ENCODE measurements at regions not wholly inside any gene's neighbourhood (a gene's known extent, or its start where the extent isn't known, plus 50 kb on each side); places are given as distances from the start of the nearest gene placed in this dataset.
"Not testable (repeated sequence)": the region's sequence is repeated elsewhere in the genome, so short reads cannot be mapped to it uniquely, and the experiment has no call there.

DNA sequence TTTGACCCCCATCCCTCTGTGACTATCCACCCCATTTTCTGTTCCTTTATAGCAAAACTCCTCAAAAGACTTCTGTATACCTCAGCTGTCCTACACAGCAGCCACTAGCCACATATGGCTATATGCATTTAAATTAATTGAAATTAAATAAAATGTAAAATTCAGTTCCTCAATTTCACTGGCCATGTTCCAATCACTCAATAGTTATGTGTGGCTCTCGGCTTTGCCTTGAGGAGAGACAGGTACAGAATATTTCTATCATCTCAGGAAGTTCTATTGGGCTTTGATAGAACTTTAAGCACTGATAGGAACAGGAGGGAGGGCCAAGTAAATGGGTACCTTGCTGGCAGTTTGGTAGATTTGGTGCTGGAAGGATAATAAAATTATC lies 280.3 kb upstream of the AMIGO2 start:
- TF ChIP-seq CTCF (IDR thresholded peaks at IDR 0.05; ENCODE audit: borderline replicate concordance, control extremely low read depth, extremely low read depth, insufficient read depth, missing control alignments) = no peak
- in situ Hi-C loops (cut with MboI; ENCODE audit: low sequenced_read_pairs, unreplicated experiment) = no loop called here
- no peak for DNase-seq (ENCODE audit: low spot score)

DNA sequence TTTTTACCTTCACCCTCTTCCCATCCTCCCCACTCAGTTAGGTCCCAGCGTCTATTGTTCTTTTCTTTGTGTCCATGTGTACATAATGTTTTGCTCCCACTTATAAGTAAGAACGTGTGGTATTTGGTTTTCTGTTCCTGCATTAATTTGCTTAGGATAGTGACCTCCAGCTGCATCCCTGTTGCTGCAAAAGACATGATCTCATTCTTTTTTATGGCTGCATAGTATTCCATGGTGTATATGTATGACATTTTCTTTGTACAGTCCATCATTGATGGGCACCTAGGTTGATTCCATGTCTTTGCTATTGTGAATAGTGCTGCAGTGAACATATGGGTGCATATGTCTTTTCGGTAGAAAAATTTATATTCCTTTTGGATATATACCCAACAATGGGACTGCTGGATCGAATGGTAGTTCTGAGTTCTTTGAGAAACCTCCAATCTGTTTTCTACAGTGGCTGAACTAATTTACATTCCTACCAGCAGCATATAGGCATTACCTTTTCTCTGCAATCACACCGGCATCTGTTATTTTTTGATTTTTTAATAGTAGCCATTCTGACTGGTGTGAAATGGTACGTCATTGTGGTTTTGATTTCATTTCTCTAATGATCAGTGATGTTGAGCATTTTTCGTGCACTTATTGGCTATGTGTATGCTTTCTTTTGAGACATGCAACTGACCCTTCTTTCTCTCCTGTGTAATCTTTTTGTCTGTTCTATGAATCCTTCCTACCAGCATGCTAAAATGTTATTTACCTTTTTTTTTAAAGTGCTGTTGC lies 279.7 kb upstream of the AMIGO2 start:
- DNase-seq (ENCODE audit: low spot score) = no peak

GRCh38 chr12:47357006-47357405 lies 277.2 kb upstream of the AMIGO2 start:
- DNase-seq (ENCODE audit: low spot score); in situ Hi-C loops (cut with MboI; ENCODE audit: low sequenced_read_pairs, unreplicated experiment): not testable (repeated sequence)

More for the DNA sequence above, 279.7 kb upstream of the AMIGO2 start:
- in situ Hi-C loops (cut with MboI; ENCODE audit: low sequenced_read_pairs, unreplicated experiment) = no loop called here
- TF ChIP-seq CTCF (IDR thresholded peaks at IDR 0.05; ENCODE audit: borderline replicate concordance, control extremely low read depth, extremely low read depth, insufficient read depth, missing control alignments) = no peak

DNA sequence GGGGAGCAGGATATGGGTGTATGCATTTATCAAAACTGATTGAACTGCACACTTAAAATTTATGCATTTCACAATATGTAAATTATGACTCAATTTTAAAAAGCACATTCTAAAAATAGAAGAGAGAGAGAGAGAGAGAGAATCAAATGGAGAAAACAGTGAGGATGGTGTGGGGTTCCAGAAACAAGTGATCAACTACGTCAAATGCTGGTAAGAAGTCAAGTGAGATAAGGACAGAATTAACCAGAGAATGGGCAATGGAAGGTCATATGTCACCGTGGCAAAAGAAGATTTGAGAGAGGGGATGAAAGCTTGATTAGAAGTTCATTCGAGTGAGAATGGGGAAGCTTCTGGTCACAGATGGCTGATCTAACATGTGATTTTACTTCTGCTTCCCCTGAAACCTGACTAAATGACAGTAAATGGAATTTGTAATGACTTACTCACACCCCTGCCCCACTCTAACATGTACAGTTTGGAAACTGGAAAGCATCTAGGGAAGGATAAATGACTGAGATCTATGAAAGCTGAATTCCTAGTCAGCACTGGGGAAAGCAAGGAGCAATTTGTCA lies 276.5 kb upstream of the AMIGO2 start:
- TF ChIP-seq CTCF (IDR thresholded peaks at IDR 0.05; ENCODE audit: borderline replicate concordance, control extremely low read depth, extremely low read depth, insufficient read depth, missing control alignments) = no peak
- in situ Hi-C loops (cut with MboI; ENCODE audit: low sequenced_read_pairs, unreplicated experiment) = no loop called here
- peak; percentile 28 for DNase-seq (ENCODE audit: low spot score)

DNA sequence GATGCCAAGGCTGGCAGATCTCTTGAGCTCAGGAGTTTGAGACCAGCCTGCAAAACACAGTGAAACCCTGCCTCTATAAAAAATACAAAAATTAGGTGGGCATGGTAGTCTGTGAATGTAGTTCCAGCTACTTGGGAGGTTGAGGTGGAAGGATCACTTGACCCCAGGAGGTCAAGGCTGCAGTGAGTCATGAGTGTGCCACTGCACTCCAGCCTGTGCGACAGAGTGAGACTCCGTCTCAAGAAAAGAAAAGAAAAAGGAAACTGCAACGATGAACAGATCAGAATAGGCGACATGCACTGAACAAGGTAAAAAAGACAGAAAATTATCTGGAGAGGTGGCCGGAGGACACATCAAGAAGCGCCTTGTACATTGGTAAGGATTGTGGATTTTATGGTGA lies 273.7 kb upstream of the AMIGO2 start:
- DNase-seq (ENCODE audit: low spot score) = no peak
- TF ChIP-seq CTCF (IDR thresholded peaks at IDR 0.05; ENCODE audit: borderline replicate concordance, control extremely low read depth, extremely low read depth, insufficient read depth, missing control alignments) = no peak
- in situ Hi-C loops (cut with MboI; ENCODE audit: low sequenced_read_pairs, unreplicated experiment) = no loop called here

GRCh38 chr12:47352067-47352466 lies 272.3 kb upstream of the AMIGO2 start:
- no peak for DNase-seq (ENCODE audit: low spot score)
- in situ Hi-C loops (cut with MboI; ENCODE audit: low sequenced_read_pairs, unreplicated experiment) = no loop called here
- no peak for TF ChIP-seq CTCF (IDR thresholded peaks at IDR 0.05; ENCODE audit: borderline replicate concordance, control extremely low read depth, extremely low read depth, insufficient read depth, missing control alignments)

DNA sequence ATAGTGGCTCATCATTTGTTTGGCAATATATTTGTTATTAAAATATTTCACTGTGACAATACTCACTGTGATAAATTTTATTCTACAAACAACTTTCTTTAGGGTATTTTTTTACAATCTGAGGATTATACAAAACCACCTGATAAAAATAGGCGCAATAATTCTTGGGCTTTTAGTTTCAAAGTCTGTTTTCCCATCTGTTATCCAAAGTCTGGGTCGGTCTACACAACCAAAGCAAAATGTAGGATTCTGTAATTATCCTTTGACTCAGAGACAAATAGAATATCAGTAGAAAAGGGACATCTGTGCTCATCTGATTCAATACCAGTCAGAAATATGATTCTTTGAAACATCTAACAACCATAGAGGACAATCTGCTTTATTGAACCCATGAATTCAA lies 271.8 kb upstream of the AMIGO2 start:
- DNase-seq (ENCODE audit: low spot score) = no peak
- in situ Hi-C loops (cut with MboI; ENCODE audit: low sequenced_read_pairs, unreplicated experiment) = no loop called here
- TF ChIP-seq CTCF (IDR thresholded peaks at IDR 0.05; ENCODE audit: borderline replicate concordance, control extremely low read depth, extremely low read depth, insufficient read depth, missing control alignments) = no peak
